CD4-positive, alpha-beta T cell (primary cell): ENCODE measurements at regions not wholly inside any gene's neighbourhood (a gene's known extent, or its start where the extent isn't known, plus 50 kb on each side); places are given as distances from the start of the nearest gene placed in this dataset.

Source experiments
- ATAC-seq: fragments of 200-7000 bp; cut with Tn5 transposase; one replicate; pipeline ENCODE4 v1.10.0; 2022; ENCODE audit warnings: mild to moderate bottlenecking; ENCODE audit not compliant: poor library complexity
- CTCF ChIA-PET: fragments of 350-600 bp; sonication (Branson Sonifier 250); formaldehyde crosslinking; loops from one replicate; lab custom pipeline; 2021; ENCODE audit warnings: antibody characterized with exemption, inconsistent platforms; lab: Charles Lee
- POLR2A ChIA-PET: fragments of 350-600 bp; sonication (Branson Sonifier 250); formaldehyde crosslinking; loops from one replicate; lab custom pipeline; 2021; ENCODE audit warnings: antibody characterized with exemption, inconsistent platforms; lab: Charles Lee
- DNase-seq, 14 experiments: peaks; one replicate each; pipeline ENCODE4 v3.0.0-alpha.2; 2013 to 2020; ENCODE audit warnings: mixed read lengths in 2 of 14
- H3K27ac ChIP-seq, 2 donors: one replicate each; pipeline versions ENCODE4 v1.5.1 to v1.7.0; 2013; ENCODE audit warnings: low read length in 2 of 2, low read depth in 1 of 2, mild to moderate bottlenecking in 1 of 2
- H3K27me3 ChIP-seq, 2 experiments: 1 replicate in 1 of 2; 2 replicates in 1 of 2; pipeline versions ENCODE4 v1.6.1 to v1.7.0; 2013; ENCODE audit warnings: low read length in 2 of 2, control low read depth in 1 of 2, mild to moderate bottlenecking in 1 of 2, moderate library complexity in 1 of 2; ENCODE audit not compliant: insufficient read depth in 2 of 2, control insufficient read depth in 1 of 2
- H3K36me3 ChIP-seq: one replicate; pipeline ENCODE4 v1.6.1; 2013; ENCODE audit warnings: low read length, control low read depth; ENCODE audit not compliant: insufficient read depth
- H3K4me1 ChIP-seq: one replicate; pipeline ENCODE4 v1.6.1; 2013; ENCODE audit warnings: low read length, control low read depth; ENCODE audit not compliant: insufficient read depth
- H3K4me3 ChIP-seq: one replicate; pipeline ENCODE4 v1.5.1; 2013; ENCODE audit warnings: mild to moderate bottlenecking, low read length, moderate library complexity
- H3K9me3 ChIP-seq, 2 experiments: 1 replicate in 1 of 2; 2 replicates in 1 of 2; pipeline versions ENCODE4 v1.6.1 to v1.7.0; 2013; ENCODE audit warnings: low read length in 2 of 2, mild to moderate bottlenecking in 2 of 2, control low read depth in 1 of 2, moderate library complexity in 1 of 2; ENCODE audit not compliant: control insufficient read depth in 1 of 2, insufficient read depth in 1 of 2
- H3K27ac Mint-ChIP-seq: one replicate; pipeline ENCODE4 v1.8.0; 2020; ENCODE audit warnings: mixed read lengths
- H3K27me3 Mint-ChIP-seq: one replicate; pipeline ENCODE4 v1.8.0; 2021; ENCODE audit warnings: mixed read lengths
- H3K36me3 Mint-ChIP-seq: one replicate; pipeline ENCODE4 v1.8.0; 2021; ENCODE audit warnings: low read depth, mixed read lengths
- H3K4me1 Mint-ChIP-seq: one replicate; pipeline ENCODE4 v1.8.0; 2021; ENCODE audit warnings: low read depth, mixed read lengths
- H3K4me3 Mint-ChIP-seq: one replicate; pipeline ENCODE4 v1.8.0; 2020; ENCODE audit warnings: mild to moderate bottlenecking, mixed read lengths
- H3K9me3 Mint-ChIP-seq: one replicate; pipeline ENCODE4 v1.8.0; 2020; ENCODE audit warnings: mixed read lengths
- CTCF ChIP-seq: fragments of 200-600 bp; IDR thresholded peaks from one replicate; pipeline ENCODE4 v1.8.0; 2022; ENCODE audit warnings: antibody characterized with exemption, mild to moderate bottlenecking
- intact Hi-C, 2 experiments: fragments of 100-400 bp; cut with DNase I in 1 of 2; cut with micrococcal nuclease in 1 of 2; formaldehyde crosslinking; loops; one replicate each; pipeline versions ENCODE4 v1.15.1 to v1.9.0; 2023 to 2025; cut with DNase I, micrococcal nuclease

DNA sequence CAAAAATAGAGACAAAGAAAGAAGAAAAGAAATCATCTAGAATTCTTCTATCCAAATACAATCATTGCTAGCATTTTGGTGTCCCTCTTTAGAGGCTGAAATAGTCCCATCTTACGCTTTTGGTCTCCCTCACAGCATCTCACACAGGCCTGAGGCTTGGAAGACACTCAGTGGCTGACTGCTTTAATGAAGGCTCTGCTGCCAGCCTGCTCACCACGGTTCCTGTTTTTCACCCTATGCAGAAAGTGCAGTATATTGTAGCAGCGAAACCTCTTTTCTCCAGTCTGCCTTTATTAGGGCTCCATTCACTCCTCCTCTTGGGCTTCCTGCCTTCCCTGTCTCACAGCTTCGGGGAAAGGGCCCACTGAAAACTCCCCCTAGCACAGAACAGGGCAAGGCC is 102.2 kb downstream of the JCAD start:
- H3K4me1 Mint-ChIP-seq, result no peaks in the 10 kb centered on the region
- H3K4me3 ChIP-seq, result no peak overlapping the region
- H3K9me3 ChIP-seq, result no peaks in the 10 kb centered on the region
- H3K4me3 Mint-ChIP-seq, result no peak overlapping the region
- intact Hi-C loops, result no loop called here
- H3K27ac ChIP-seq, result no peak overlapping the region
- H3K9me3 Mint-ChIP-seq, result peaks cover 2% of the 10 kb centered on the region
- no peak overlapping the region for H3K27ac Mint-ChIP-seq
- ChIA-PET CTCF (no interaction called here), POLR2A (no interaction called here)
- peaks cover 3% of the 10 kb centered on the region for H3K27me3 Mint-ChIP-seq
- no peaks in the 10 kb centered on the region for H3K36me3 ChIP-seq
- DNase-seq, result no peak
- H3K36me3 Mint-ChIP-seq, result no peaks in the 10 kb centered on the region
- no peak for TF ChIP-seq CTCF
- H3K27me3 ChIP-seq, result peaks cover 0 to 7% of the 10 kb centered on the region in 2 experiments
- no peak for ATAC-seq
- H3K4me1 ChIP-seq, result no peaks in the 10 kb centered on the region

DNA sequence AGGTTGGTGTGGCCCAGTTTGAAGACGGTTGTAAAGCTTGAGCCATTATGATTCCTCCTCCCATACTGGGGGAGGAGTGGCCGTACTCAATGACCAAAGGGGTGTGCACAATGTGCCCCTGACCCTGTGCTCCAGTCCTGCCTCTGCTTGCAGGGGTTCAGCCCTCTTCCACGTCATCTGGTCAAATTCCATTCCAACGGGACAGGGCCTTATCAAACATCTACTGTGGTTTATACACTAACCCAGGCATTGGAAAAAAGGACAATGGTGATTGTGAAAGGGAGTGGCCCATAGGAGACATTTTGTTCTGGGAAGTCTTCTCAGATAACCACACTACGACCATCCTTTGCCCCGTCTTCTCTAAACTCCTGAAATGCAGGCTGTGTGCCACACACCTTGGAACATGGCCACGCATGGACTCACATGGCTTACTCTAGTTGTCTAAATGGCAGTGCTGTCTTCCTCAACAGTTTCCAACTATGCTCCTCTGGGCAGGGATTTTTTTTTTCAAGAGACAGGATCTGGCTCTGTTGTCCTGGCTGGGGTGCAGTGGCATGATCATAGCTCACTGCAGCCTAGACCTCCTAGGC is 103.0 kb downstream of the JCAD start:
- Histone ChIP-seq H3K9me3 (no peaks in the 10 kb centered on the region), H3K4me3 (no peak overlapping the region), H3K27ac (no peak overlapping the region), H3K4me1 (no peaks in the 10 kb centered on the region), H3K27me3 (peaks cover 0 to 7% of the 10 kb centered on the region in 2 experiments), H3K36me3 (no peaks in the 10 kb centered on the region)
- DNase-seq (no peak), ATAC-seq (no peak)
- no peaks in the 10 kb centered on the region for H3K36me3 Mint-ChIP-seq
- peaks cover 2% of the 10 kb centered on the region for H3K9me3 Mint-ChIP-seq
- CTCF ChIA-PET, result no interaction called here
- H3K27ac Mint-ChIP-seq, result no peak overlapping the region
- POLR2A ChIA-PET, result no interaction called here
- peaks cover 4% of the 10 kb centered on the region for H3K27me3 Mint-ChIP-seq
- TF ChIP-seq CTCF, result no peak
- intact Hi-C loops, result no loop called here
- no peak overlapping the region for H3K4me3 Mint-ChIP-seq
- H3K4me1 Mint-ChIP-seq, result no peaks in the 10 kb centered on the region

DNA sequence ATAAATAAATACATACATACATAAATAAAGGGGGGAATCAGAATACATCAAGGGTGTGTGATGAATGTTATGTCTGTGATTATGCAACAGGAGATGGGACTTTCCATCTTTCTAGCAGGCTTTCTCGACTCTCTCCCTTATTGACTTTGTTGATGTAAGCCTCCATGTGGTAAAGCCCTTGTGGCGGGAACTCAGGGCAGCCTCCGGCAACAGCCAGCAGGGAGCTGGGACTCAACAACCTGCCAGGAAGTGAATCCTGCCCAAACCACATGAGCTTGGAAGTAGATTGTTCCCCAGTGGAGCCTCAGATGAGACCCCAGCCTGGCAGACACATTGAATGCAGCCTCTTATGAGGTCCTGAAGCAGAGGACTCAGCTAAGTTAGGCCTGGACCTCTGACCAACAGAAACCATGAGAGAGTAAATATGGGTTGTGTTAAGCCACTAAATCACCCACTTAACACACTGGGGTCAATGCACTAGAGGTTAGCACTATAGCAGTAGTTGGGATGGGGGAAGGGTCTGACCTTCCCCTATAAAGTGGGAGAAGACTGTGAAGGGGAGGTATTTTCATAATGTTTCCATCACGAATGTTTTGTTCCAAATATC is 104.0 kb downstream of the JCAD start:
- no peaks in the 10 kb centered on the region for H3K4me1 Mint-ChIP-seq
- H3K9me3 ChIP-seq, result no peaks in the 10 kb centered on the region

More for the DNA sequence above, 104.0 kb downstream of the JCAD start:
- ATAC-seq, result no peak
- TF ChIP-seq CTCF, result no peak
- Mint-ChIP-seq H3K27ac (no peak overlapping the region), H3K4me3 (no peak overlapping the region), H3K9me3 (peaks cover 2% of the 10 kb centered on the region), H3K36me3 (no peaks in the 10 kb centered on the region), H3K27me3 (peaks cover 4% of the 10 kb centered on the region)
- H3K4me3 ChIP-seq, result no peak overlapping the region
- no peak overlapping the region for H3K27ac ChIP-seq
- peaks cover 0 to 3% of the 10 kb centered on the region in 2 experiments for H3K27me3 ChIP-seq
- POLR2A ChIA-PET, result no interaction called here
- no peaks in the 10 kb centered on the region for H3K36me3 ChIP-seq
- intact Hi-C loops, result no loop called here
- CTCF ChIA-PET, result no interaction called here
- no peaks in the 10 kb centered on the region for H3K4me1 ChIP-seq
- DNase-seq, result no peak
